H1 (cell line): ENCODE measurements at regions not wholly inside any gene's neighbourhood (a gene's known extent, or its start where the extent isn't known, plus 50 kb on each side); places are given as distances from the start of the nearest gene placed in this dataset.

Experiments used
- CTCF ChIA-PET: fragments of 300-600 bp; sonication (Branson Sonifier 250); formaldehyde crosslinking; loops from one replicate; lab custom pipeline; 2021; ENCODE audit not compliant: partially characterized antibody; lab: Charles Lee
- POLR2A ChIA-PET: fragments of 300-600 bp; sonication (Branson Sonifier 250); formaldehyde crosslinking; loops from one replicate; lab custom pipeline; 2021; ENCODE audit warnings: inconsistent platforms; ENCODE audit not compliant: partially characterized antibody; lab: Charles Lee
- DNase-seq, 2 experiments: peaks; one replicate each; pipeline versions ENCODE4 v3.0.0 to v3.0.0-alpha.2; 2010 to 2022; ENCODE audit warnings: low spot score in 2 of 2, low read depth in 1 of 2, mixed read lengths in 1 of 2
- FAIRE-seq: peaks from 2 replicates; lab custom pipeline; 2011; peaks lifted over from hg19 to GRCh38; lab: Jason Lieb, UNC
- H2AFZ ChIP-seq: 2 replicates; pipeline ENCODE4 v1.8.1; 2012; ENCODE audit warnings: low read length, inconsistent platforms
- H2AK5ac ChIP-seq: 2 replicates; pipeline ENCODE4 v1.6.1; 2013; ENCODE audit warnings: low read depth, low read length
- H2BK120ac ChIP-seq: replicated peaks from 2 replicates; pipeline ENCODE3; 2013; ENCODE audit warnings: low read depth, low read length, inconsistent platforms
- H2BK12ac ChIP-seq: 2 replicates; pipeline ENCODE4 v1.6.1; 2013; ENCODE audit warnings: low read depth, low read length
- H2BK15ac ChIP-seq: 2 replicates; pipeline ENCODE4 v1.6.1; 2013; ENCODE audit warnings: low read length
- H2BK20ac ChIP-seq: 2 replicates; pipeline ENCODE4 v1.6.1; 2013; ENCODE audit warnings: low read length
- H2BK5ac ChIP-seq: 2 replicates; pipeline ENCODE4 v1.6.1; 2013; ENCODE audit warnings: low read depth, low read length
- H3K14ac ChIP-seq: 2 replicates; pipeline ENCODE4 v1.6.1; 2013; ENCODE audit warnings: inconsistent platforms; ENCODE audit not compliant: insufficient read length
- H3K18ac ChIP-seq: 2 replicates; pipeline ENCODE4 v1.6.1; 2013; ENCODE audit warnings: low read length; ENCODE audit errors: extremely low read depth
- H3K23ac ChIP-seq: 2 replicates; pipeline ENCODE4 v1.6.1; 2013; ENCODE audit warnings: inconsistent platforms; ENCODE audit not compliant: insufficient read length
- H3K23me2 ChIP-seq: 2 replicates; pipeline ENCODE4 v1.6.1; 2013; ENCODE audit warnings: low read depth, low read length
- H3K27ac ChIP-seq: 2 replicates; pipeline ENCODE4 v1.6.1; 2011; ENCODE audit warnings: low read depth, low read length, inconsistent platforms
- H3K27me3 ChIP-seq, 4 experiments: replicated peaks in 1 of 4; 1 replicate in 1 of 4; 2 replicates in 3 of 4; pipeline versions ENCODE4 v1.6.1 to v1.8.1; 2011 to 2013; ENCODE audit warnings: low read length in 3 of 4, mild to moderate bottlenecking in 3 of 4, inconsistent platforms in 2 of 4, mixed read lengths in 2 of 4, moderate library complexity in 1 of 4; ENCODE audit not compliant: control insufficient read depth in 3 of 4, insufficient read depth in 3 of 4; ENCODE audit errors: extremely low read depth in 1 of 4
- H3K36me3 ChIP-seq, 4 experiments: 2 replicates each; pipeline versions ENCODE4 v1.6.1 to v1.8.1; 2011 to 2013; ENCODE audit warnings: mild to moderate bottlenecking in 4 of 4, low read length in 3 of 4, moderate library complexity in 2 of 4, control low read depth in 1 of 4, inconsistent platforms in 1 of 4; ENCODE audit not compliant: insufficient read depth in 4 of 4, control insufficient read depth in 2 of 4
- H3K4ac ChIP-seq: replicated peaks from 2 replicates; pipeline ENCODE3; 2013; ENCODE audit warnings: low read length, low read depth, mixed read lengths, inconsistent platforms; ENCODE audit not compliant: insufficient read length
- H3K4me1 ChIP-seq, 4 experiments: replicated peaks in 1 of 4; 1 replicate in 1 of 4; 2 replicates in 3 of 4; pipeline versions ENCODE4 v1.6.1 to v1.8.1; 2011 to 2013; ENCODE audit warnings: low read length in 3 of 4, inconsistent platforms in 2 of 4, mixed read lengths in 1 of 4; ENCODE audit not compliant: insufficient read depth in 4 of 4, control insufficient read depth in 3 of 4
- H3K4me2 ChIP-seq, 2 experiments: 2 replicates each; pipeline versions ENCODE4 v1.6.1 to v1.8.1; 2011 to 2013; ENCODE audit warnings: low read depth in 2 of 2, low read length in 2 of 2, control low read depth in 1 of 2, inconsistent platforms in 1 of 2, mild to moderate bottlenecking in 1 of 2; ENCODE audit not compliant: insufficient read depth in 1 of 2
- H3K4me3 ChIP-seq, 4 experiments: fragments of 200-600, 300-600 bp in 1 of 4; sonication (generic), shearing (Covaris generic), sonication (Bioruptor Twin) in 1 of 4; 2 replicates each; pipeline versions ENCODE4 v1.5.1 to v1.8.1; 2011 to 2016; ENCODE audit warnings: low read length in 4 of 4, low read depth in 3 of 4, control low read depth in 2 of 4, inconsistent platforms in 2 of 4, mild to moderate bottlenecking in 2 of 4, mixed read lengths in 1 of 4, moderate library complexity in 1 of 4; ENCODE audit not compliant: insufficient read depth in 2 of 4; ENCODE audit errors: extremely low read depth in 1 of 4
- H3K56ac ChIP-seq: replicated peaks from 2 replicates; pipeline ENCODE3; 2013; ENCODE audit warnings: low read depth, mild to moderate bottlenecking, mixed read lengths, low read length, inconsistent platforms; ENCODE audit not compliant: insufficient read length
- H3K79me1 ChIP-seq: 2 replicates; pipeline ENCODE4 v1.6.1; 2013; ENCODE audit warnings: low read depth, low read length, control low read depth
- H3K79me2 ChIP-seq, 2 experiments: 2 replicates each; pipeline versions ENCODE4 v1.6.1 to v1.8.1; 2012 to 2013; ENCODE audit warnings: low read length in 2 of 2, mild to moderate bottlenecking in 2 of 2, inconsistent platforms in 1 of 2; ENCODE audit not compliant: insufficient read depth in 2 of 2, control insufficient read depth in 1 of 2
- H3K9ac ChIP-seq, 4 experiments: replicated peaks in 1 of 4; 1 replicate in 1 of 4; 2 replicates in 3 of 4; pipeline versions ENCODE4 v1.6.1 to v1.8.1; 2011 to 2013; ENCODE audit warnings: low read depth in 3 of 4, low read length in 3 of 4, control low read depth in 2 of 4, mild to moderate bottlenecking in 2 of 4, moderate library complexity in 2 of 4, inconsistent platforms in 1 of 4; ENCODE audit errors: extremely low read depth in 1 of 4
- H3K9me3 ChIP-seq, 2 experiments: 2 replicates each; pipeline versions ENCODE4 v1.6.1 to v1.8.1; 2012 to 2013; ENCODE audit warnings: mild to moderate bottlenecking in 2 of 2, moderate library complexity in 2 of 2, control low read depth in 1 of 2, inconsistent platforms in 1 of 2, low read depth in 1 of 2, low read length in 1 of 2, mixed read lengths in 1 of 2; ENCODE audit not compliant: insufficient read depth in 2 of 2
- H4K20me1 ChIP-seq, 2 experiments: replicated peaks in 1 of 2; 2 replicates each; pipeline versions ENCODE3 to v1.8.1; 2011 to 2013; ENCODE audit warnings: inconsistent platforms in 2 of 2, low read length in 2 of 2, mild to moderate bottlenecking in 1 of 2; ENCODE audit not compliant: insufficient read depth in 2 of 2, control insufficient read depth in 1 of 2
- H4K5ac ChIP-seq: 2 replicates; pipeline ENCODE4 v1.6.1; 2013; ENCODE audit warnings: low read length, low read depth, mixed read lengths, inconsistent platforms; ENCODE audit not compliant: insufficient read length
- H4K8ac ChIP-seq: 2 replicates; pipeline ENCODE4 v1.8.0; 2013; ENCODE audit warnings: mild to moderate bottlenecking, moderate library complexity, low read length, inconsistent platforms; ENCODE audit not compliant: insufficient read depth; ENCODE audit errors: extremely low read depth
- H4K91ac ChIP-seq: replicated peaks from 2 replicates; pipeline ENCODE3; 2013; ENCODE audit warnings: low read length, mixed read lengths, inconsistent platforms; ENCODE audit not compliant: insufficient read length
- SAP30 ChIP-seq: fragments of 300-600 bp; sonication (generic); IDR thresholded peaks from 2 replicates; pipeline ENCODE4 v1.7.1; 2012; ENCODE audit warnings: low read length, moderate library complexity, mild to moderate bottlenecking, inconsistent platforms; ENCODE audit not compliant: insufficient read depth, insufficient replicate concordance
- WGBS, 2 experiments: shearing (Covaris generic) in 1 of 2; methylation state at CpG; one replicate each; pipeline versions ENCODE4 v1.1.6 to v1.1.7; 2013 to 2015; ENCODE audit warnings: low lambda C conversion rate in 2 of 2, mixed read lengths in 2 of 2, inconsistent platforms in 1 of 2, low coverage in 1 of 2, missing lambda C conversion rate in 1 of 2; ENCODE audit not compliant: insufficient replicate concordance in 2 of 2, insufficient coverage in 1 of 2, insufficient read length in 1 of 2; ENCODE audit errors: extremely low coverage in 1 of 2, missing lambda C conversion rate in 1 of 2; 5-methylcytosine and 5-hydroxymethylcytosine counted together

DNA sequence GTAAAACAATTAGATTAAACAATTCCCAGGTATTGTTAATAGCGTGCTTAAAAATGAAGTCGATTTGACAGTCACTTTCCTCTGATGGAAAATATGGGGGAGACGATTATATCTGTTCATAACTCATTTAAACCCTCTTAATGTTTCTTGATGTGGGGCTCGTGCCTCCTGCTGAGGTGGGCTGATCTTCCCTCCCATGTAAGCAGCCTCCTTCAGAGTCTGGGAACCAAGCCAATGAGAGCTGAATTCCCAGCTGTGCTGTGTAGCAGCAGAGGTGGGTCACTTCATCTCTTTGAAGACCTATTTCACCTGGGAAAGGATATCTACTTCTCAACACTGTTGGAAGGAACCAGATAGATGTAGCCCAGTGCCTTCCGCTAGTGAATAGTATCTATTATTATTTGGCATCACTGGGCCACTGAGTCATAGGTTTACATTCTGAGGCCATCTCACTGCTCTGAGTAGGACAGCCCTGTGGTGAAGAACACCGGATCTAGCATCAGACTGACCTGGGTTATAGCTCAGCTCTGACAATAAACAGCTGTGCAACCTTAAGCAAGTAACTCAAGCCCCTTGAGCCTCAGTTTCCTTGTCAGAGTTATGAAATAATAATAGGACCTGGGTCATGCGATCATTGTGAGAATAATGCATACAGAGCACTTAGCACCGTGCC is 85.3 kb upstream of the C16orf82 start:
- Histone ChIP-seq H4K5ac (no peak overlapping the region), H3K79me1 (no peaks in the 10 kb centered on the region), H2BK15ac (no peak overlapping the region), H3K4me1 (peaks cover 2 to 15% (median 5%) of the 10 kb centered on the region in 4 experiments; a peak in 4 of 7 replicates), H4K20me1 (no peaks in the 10 kb centered on the region), H2AFZ (no peak overlapping the region), H3K4me3 (no peak overlapping the region), H2BK120ac (no peak overlapping the region), H4K8ac (no peak overlapping the region), H3K56ac (no peak overlapping the region), H2BK12ac (no peak overlapping the region), H3K27ac (no peak overlapping the region), H3K18ac (no peak overlapping the region), H2BK20ac (no peak overlapping the region), H3K9me3 (peaks cover 8 to 10% of the 10 kb centered on the region in 2 experiments), H3K4ac (no peak overlapping the region), H4K91ac (no peak overlapping the region), H3K23me2 (no peaks in the 10 kb centered on the region; the same call in 1 of the 2 replicates), H3K36me3 (no peaks in the 10 kb centered on the region), H3K4me2 (no peak overlapping the region), H3K9ac (no peak overlapping the region), H2AK5ac (no peak overlapping the region), H2BK5ac (no peak overlapping the region), H3K14ac (no peak overlapping the region), H3K23ac (no peak overlapping the region), H3K79me2 (no peaks in the 10 kb centered on the region), H3K27me3 (no peaks in the 10 kb centered on the region)
- DNase-seq (no peak), FAIRE-seq (no peak)
- ChIA-PET CTCF (interaction anchor here (0.7 to 2.2 kb wide), 2 partner anchors 10 to 18 kb away, joined by 3 to 6 read pairs; no protein-coding TSS in a partner anchor), POLR2A (no interaction called here)
- no peak for TF ChIP-seq SAP30
- WGBS, 2 experiments, result 85% methylated on average over 8 of the region's 8 CpGs; no CpG with 5 or more reads in 1 of the 2 experiments
